K562 (cell line): ENCODE measurements at regions not wholly inside any gene's neighbourhood (a gene's known extent, or its start where the extent isn't known, plus 50 kb on each side); places are given as distances from the start of the nearest gene placed in this dataset.

ENCODE experiments used
- ARID3B ChIP-seq: fragments of 250-450 bp; sonication (Bioruptor Pico); IDR thresholded peaks from 2 replicates; pipeline ENCODE4 v1.4.0; 2020; ENCODE audit warnings: borderline replicate concordance
- BCOR ChIP-seq: fragments of 450-650 bp; IDR thresholded peaks from 2 replicates; pipeline ENCODE4 v1.6.1; 2016
- CREBBP ChIP-seq: IDR thresholded peaks from one replicate; pipeline ENCODE4 v1.6.1; 2012; ENCODE audit warnings: low read depth, mild to moderate bottlenecking, control low read depth, inconsistent platforms, low read length
- FOSL1 ChIP-seq: fragments of 200-800 bp; sonication (Bioruptor generic); conservative IDR thresholded peaks from 2 replicates; pipeline ENCODE4 v1.6.1; 2016; ENCODE audit warnings: missing genetic modification characterization, missing compliant biosample characterization
- HDAC8 ChIP-seq: fragments of 450-650 bp; IDR thresholded peaks from 2 replicates; pipeline ENCODE4 v1.6.1; 2016; ENCODE audit warnings: mild to moderate bottlenecking, missing genetic modification characterization, moderate library complexity, missing compliant biosample characterization
- HES1 ChIP-seq: fragments of 450-650 bp; IDR thresholded peaks from 2 replicates; pipeline ENCODE4 v1.6.1; 2016; ENCODE audit warnings: low read depth, mild to moderate bottlenecking, moderate library complexity
- HIVEP1 ChIP-seq: fragments of 250-450 bp; sonication (Bioruptor Pico); IDR thresholded peaks from 2 replicates; pipeline ENCODE4 v1.4.0; 2020; ENCODE audit warnings: mild to moderate bottlenecking
- KAT7 ChIP-seq: sonication (generic); formaldehyde crosslinking; IDR thresholded peaks from 2 replicates; pipeline ENCODE4 v1.8.0; 2022; ENCODE audit warnings: missing genetic modification reagents, mild to moderate bottlenecking, borderline replicate concordance
- MBD2 ChIP-seq: sonication (generic); IDR thresholded peaks from 2 replicates; pipeline ENCODE4 v1.6.1; 2016; ENCODE audit warnings: low read depth, borderline replicate concordance
- MXD1 ChIP-seq: fragments of 250-450 bp; sonication (Bioruptor Pico); IDR thresholded peaks from 2 replicates; pipeline ENCODE4 v1.8.0; 2021; ENCODE audit warnings: borderline replicate concordance, mild to moderate bottlenecking, moderate library complexity; ENCODE audit not compliant: poor library complexity, severe bottlenecking
- NBN ChIP-seq: fragments of 450-650 bp; IDR thresholded peaks from 2 replicates; pipeline ENCODE4 v1.6.1; 2016; ENCODE audit warnings: low read depth, mild to moderate bottlenecking
- PCBP1 ChIP-seq: fragments of 200-400 bp; formaldehyde crosslinking; IDR thresholded peaks from 2 replicates; pipeline ENCODE4 v1.6.1; 2018; ENCODE audit warnings: mild to moderate bottlenecking, low read depth, low read length; ENCODE audit not compliant: poor library complexity, severe bottlenecking
- SMARCC2 ChIP-seq: fragments of 450-650 bp; IDR thresholded peaks from 2 replicates; pipeline ENCODE4 v1.6.1; 2017; ENCODE audit warnings: antibody characterized with exemption, moderate library complexity, mild to moderate bottlenecking, low read depth
- SP2 ChIP-seq: IDR thresholded peaks from 2 replicates; pipeline ENCODE4 v1.6.1; 2011; ENCODE audit warnings: mild to moderate bottlenecking, low read depth, low read length, moderate library complexity; ENCODE audit not compliant: poor library complexity, severe bottlenecking; ENCODE audit errors: extremely low read depth
- ZNF274 ChIP-seq: IDR thresholded peaks from 2 replicates; pipeline ENCODE4 v1.6.1; 2011; ENCODE audit warnings: low read depth, mild to moderate bottlenecking, low read length, moderate library complexity, borderline replicate concordance
- ZNF347 ChIP-seq: fragments of 450-650 bp; formaldehyde crosslinking; IDR thresholded peaks from 2 replicates; pipeline ENCODE4 v1.4.0; 2020; ENCODE audit warnings: low read depth, mild to moderate bottlenecking, moderate library complexity
- ZNF444 ChIP-seq: fragments of 250-450 bp; sonication (Bioruptor Pico); IDR thresholded peaks from 2 replicates; pipeline ENCODE4 v1.4.0; 2020; ENCODE audit warnings: mild to moderate bottlenecking, moderate library complexity
- ZNF766 ChIP-seq: fragments of 200-800 bp; sonication (Bioruptor generic); conservative IDR thresholded peaks from 2 replicates; pipeline ENCODE4 v1.6.1; 2016; ENCODE audit warnings: missing genetic modification characterization, missing compliant biosample characterization
- ZNF77 ChIP-seq: fragments of 250-450 bp; sonication (Bioruptor Pico); IDR thresholded peaks from 2 replicates; pipeline ENCODE4 v1.5.0; 2020
- ZNF79 ChIP-seq: fragments of 250-450 bp; sonication (Bioruptor Pico); IDR thresholded peaks from 2 replicates; pipeline ENCODE4 v1.4.0; 2020; ENCODE audit warnings: low read depth, mild to moderate bottlenecking, moderate library complexity

GRCh38 chr7:106986450-106986977, 58.0 kb upstream of the PRKAR2B start (continued):
- no peak for TF ChIP-seq ZNF347
- no peak for TF ChIP-seq MXD1
- peak; percentile 37; the same call in 1 of the 2 replicates for TF ChIP-seq NBN
- TF ChIP-seq SP2 = no peak
- TF ChIP-seq FOSL1 = no peak
- no peak for TF ChIP-seq HES1
- TF ChIP-seq ZNF766 (CRISPR knock-in tag) = peak; percentile 39; the same call in 1 of the 2 replicates
- TF ChIP-seq PCBP1 = no peak
- no peak for TF ChIP-seq CREBBP
- TF ChIP-seq HIVEP1 = peak; percentile 79; the same call in 1 of the 2 replicates
- TF ChIP-seq ZNF79 (CRISPR knock-in tag) = no peak
- no peak for TF ChIP-seq BCOR
- peak; percentile 53; the same call in 1 of the 2 replicates for TF ChIP-seq ZNF444
- no peak; the same call in 1 of the 2 replicates for TF ChIP-seq MBD2
- no peak for TF ChIP-seq ZNF274
- no peak for TF ChIP-seq KAT7 (CRISPR knock-in tag)
- peak; percentile 64 for TF ChIP-seq SMARCC2
- TF ChIP-seq ZNF77 (CRISPR knock-in tag) = no peak
- peak; percentile 42; the same call in 1 of the 2 replicates for TF ChIP-seq HDAC8 (tag)
- TF ChIP-seq ARID3B (CRISPR knock-in tag) = no peak
